ENCODE measurements at regions not wholly inside any gene's neighbourhood (a gene's known extent, or its start where the extent isn't known, plus 50 kb on each side); places are given as distances from the start of the nearest gene placed in this dataset.
A peak's percentile ranks its signal among the peaks of the same experiment; 100 is the strongest.

DNA sequence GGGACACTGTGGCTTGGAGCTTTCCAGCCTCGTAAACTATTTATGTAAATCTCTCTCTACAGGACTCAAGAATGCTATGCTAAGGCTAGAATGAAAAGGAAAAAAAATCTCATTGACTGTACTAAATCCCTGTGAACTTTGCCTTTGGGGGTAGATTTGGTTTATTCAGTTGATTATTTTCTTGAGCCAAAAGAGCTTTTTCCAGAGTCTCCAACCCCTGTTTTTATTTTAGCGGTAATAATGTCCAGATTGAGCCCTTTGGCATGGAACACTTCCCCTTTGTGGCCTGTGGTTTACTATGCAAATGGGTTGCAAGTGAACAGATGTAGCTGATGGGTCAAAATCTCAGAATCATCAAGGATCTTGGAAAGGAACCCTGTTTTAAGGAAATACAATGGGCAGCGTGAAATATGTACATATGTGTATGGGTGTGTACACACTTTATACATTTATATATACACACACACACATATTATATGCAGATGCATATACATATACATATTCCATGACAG is 72.9 kb downstream of the FAM9B start:
- H3K9me2 ChIP-seq (ENCODE audit: insufficient read depth) = no peaks in the 10 kb centered on the region; the same call in 1 of the 2 replicates
- H3K4me1 ChIP-seq (ENCODE audit: insufficient read depth) = peaks cover 9% of the 10 kb centered on the region
- H3K9me3 Mint-ChIP-seq = peaks cover 16% of the 10 kb centered on the region
- no peaks in the 10 kb centered on the region for H3K36me3 ChIP-seq (ENCODE audit: insufficient read depth)
- no peak overlapping the region for H3K4me3 ChIP-seq
- H3K27me3 Mint-ChIP-seq (ENCODE audit: insufficient read depth, low read depth, poor library complexity) = no peaks in the 10 kb centered on the region
- no peak overlapping the region for H3K27ac Mint-ChIP-seq
- H4K20me1 ChIP-seq (replicated peaks; ENCODE audit: insufficient read depth) = no peaks in the 10 kb centered on the region
- no peak overlapping the region; the same call in 1 of the 2 replicates for H3K27ac ChIP-seq (ENCODE audit: low read depth)
- H3K79me2 ChIP-seq (replicated peaks; ENCODE audit: insufficient read depth) = no peaks in the 10 kb centered on the region
- H3K4me2 ChIP-seq = no peak overlapping the region
- ATAC-seq (peak; percentile 81), DNase-seq (ENCODE audit: low spot score) (peak; percentile 49)
- H3K36me3 Mint-ChIP-seq (ENCODE audit: low read depth) = peaks cover 13% of the 10 kb centered on the region; the same call in 1 of the 3 replicates
- H2AFZ ChIP-seq = no peak overlapping the region
- no peaks in the 10 kb centered on the region for H3K27me3 ChIP-seq (ENCODE audit: insufficient read depth)
- no peak for TF ChIP-seq ZNF462 (CRISPR knock-in tag; IDR thresholded peaks at IDR 0.05)
- no peak for TF ChIP-seq NANOG (IDR thresholded peaks at IDR 0.05; ENCODE audit: borderline replicate concordance)
- no peak for TF ChIP-seq CREB1 (CRISPR knock-in tag; IDR thresholded peaks at IDR 0.05; ENCODE audit: low read depth)
- TF ChIP-seq EZH2 (IDR thresholded peaks at IDR 0.05; ENCODE audit: low read depth, unreplicated experiment) = no peak
- no peak for TF ChIP-seq JUNB (IDR thresholded peaks at IDR 0.05; ENCODE audit: unreplicated experiment)
- no peak for TF ChIP-seq STAT1 (IDR thresholded peaks at IDR 0.05; ENCODE audit: unreplicated experiment)
- TF ChIP-seq CTCF (conservative IDR thresholded peaks at IDR 0.05; ENCODE audit: low read depth in 2 of 2) = no peak
- no peak for TF ChIP-seq POLR2AphosphoS5 (IDR thresholded peaks at IDR 0.05; ENCODE audit: low read depth)
- no peak for TF ChIP-seq EZH2phosphoT487 (IDR thresholded peaks at IDR 0.05; ENCODE audit: unreplicated experiment)
- H3K4me3 Mint-ChIP-seq = no peak overlapping the region
- H3F3A ChIP-seq (replicated peaks; ENCODE audit: low read depth) = no peaks in the 10 kb centered on the region
- peaks cover 24% of the 10 kb centered on the region for H3K4me1 Mint-ChIP-seq
